ENCODE measurements at regions not wholly inside any gene's neighbourhood (a gene's known extent, or its start where the extent isn't known, plus 50 kb on each side); places are given as distances from the start of the nearest gene placed in this dataset.
"Not testable (repeated sequence)": the region's sequence is repeated elsewhere in the genome, so short reads cannot be mapped to it uniquely, and the experiment has no call there.

DNA sequence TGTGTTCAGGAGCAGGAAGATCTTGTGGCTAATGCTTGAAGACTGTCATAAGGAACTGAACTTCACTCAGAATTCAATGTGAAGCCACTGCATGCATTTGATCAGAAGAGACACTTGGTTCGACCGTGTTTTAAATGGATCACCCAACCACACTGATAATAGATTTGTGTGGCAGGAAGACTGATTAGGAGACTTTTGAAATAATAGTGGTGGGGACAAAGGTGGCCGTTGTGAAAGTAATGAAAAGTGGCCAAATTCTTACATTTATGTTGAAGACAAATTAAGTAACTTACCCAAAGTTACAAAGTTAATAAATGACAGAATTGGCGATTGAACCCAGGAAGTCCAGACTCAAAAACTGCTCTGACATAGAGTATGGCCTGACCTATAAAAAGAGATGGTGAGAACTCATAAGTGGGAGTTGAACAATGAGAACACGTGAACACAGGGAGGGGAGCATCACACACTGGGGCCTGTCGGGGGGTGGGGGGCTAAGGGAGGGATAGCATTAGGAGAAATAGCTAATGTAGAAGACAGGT lies 286.9 kb upstream of the DNAJC19 start:
- DNase-seq (ENCODE audit: low read depth in 3 of 3, low spot score in 1 of 3): no peak

- DNase-seq (ENCODE audit: low read depth in 3 of 3, low spot score in 1 of 3): no peak
These were observed 284.5 kb upstream of the DNAJC19 start for GRCh38 chr3:181274025-181274424.

GRCh38 chr3:181267312-181267711 lies 277.8 kb upstream of the DNAJC19 start:
- no peak for DNase-seq (ENCODE audit: low read depth in 3 of 3, low spot score in 1 of 3)

- DNase-seq (ENCODE audit: low read depth in 3 of 3, low spot score in 1 of 3): no peak
These were observed 276.3 kb upstream of the DNAJC19 start for GRCh38 chr3:181265750-181266333.

DNA sequence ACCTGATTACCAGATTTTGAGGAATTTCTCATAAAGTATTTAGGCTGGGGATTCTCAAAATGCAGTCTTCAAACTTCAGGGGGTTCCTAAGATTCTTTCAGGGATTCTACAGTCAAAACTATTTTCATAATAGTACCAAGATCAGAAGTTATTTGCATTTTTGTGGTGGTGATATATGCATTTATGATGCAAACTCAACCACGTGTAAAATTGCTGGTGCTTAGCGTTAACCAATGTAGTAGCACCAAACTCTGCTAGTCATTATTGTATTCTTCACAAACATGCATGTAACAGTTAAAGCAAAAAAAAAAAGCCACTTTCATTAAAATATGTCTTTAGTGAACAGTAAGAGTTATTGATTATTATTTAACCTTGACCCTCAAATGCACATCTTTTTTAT lies 274.9 kb upstream of the DNAJC19 start:
- DNase-seq (ENCODE audit: low read depth in 3 of 3, low spot score in 1 of 3): no peak

DNA sequence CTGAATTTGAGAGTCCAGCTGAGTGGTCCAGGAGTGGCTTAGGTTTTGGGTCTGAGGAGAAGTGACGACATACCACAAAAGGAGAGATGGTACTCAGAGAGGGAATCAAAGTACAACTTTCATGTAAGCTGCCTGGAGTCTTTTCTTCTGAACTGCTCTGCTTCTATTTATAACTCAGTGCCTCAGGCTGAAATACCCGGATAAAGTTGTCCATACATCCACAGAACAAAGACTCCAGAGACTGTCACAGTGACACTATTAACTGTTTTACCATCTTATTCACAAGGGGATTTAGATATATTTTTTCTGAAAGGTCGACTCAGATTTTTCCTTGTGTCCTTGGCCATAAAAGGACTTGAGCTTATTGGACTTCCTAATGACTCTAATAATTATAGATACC lies 264.3 kb upstream of the DNAJC19 start:
- no peak for DNase-seq (ENCODE audit: low read depth in 3 of 3, low spot score in 1 of 3)

GRCh38 chr3:181252631-181253030 lies 263.1 kb upstream of the DNAJC19 start:
- no peak for DNase-seq (ENCODE audit: low read depth in 3 of 3, low spot score in 1 of 3)

DNA sequence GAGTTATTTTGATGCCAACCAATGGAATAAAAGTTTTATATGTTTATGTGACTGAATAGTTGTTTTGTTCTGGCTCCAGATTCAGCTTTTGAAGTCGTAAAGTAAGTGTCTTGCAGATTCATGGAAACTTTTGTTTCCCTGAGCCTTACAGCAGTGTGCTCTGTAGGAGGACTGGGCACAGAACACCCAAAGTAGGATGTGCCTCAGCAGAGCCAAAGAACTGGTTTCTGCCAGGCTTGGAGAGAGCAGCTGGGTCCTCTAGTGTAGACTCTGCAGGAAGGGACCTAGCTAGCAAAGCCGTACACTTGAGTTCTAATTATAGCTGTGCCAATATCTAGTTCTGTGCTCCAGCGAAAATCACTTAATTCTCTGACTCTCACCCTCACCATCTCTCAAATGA lies 261.2 kb upstream of the DNAJC19 start:
- no peak for DNase-seq (ENCODE audit: low read depth in 3 of 3, low spot score in 1 of 3)

DNA sequence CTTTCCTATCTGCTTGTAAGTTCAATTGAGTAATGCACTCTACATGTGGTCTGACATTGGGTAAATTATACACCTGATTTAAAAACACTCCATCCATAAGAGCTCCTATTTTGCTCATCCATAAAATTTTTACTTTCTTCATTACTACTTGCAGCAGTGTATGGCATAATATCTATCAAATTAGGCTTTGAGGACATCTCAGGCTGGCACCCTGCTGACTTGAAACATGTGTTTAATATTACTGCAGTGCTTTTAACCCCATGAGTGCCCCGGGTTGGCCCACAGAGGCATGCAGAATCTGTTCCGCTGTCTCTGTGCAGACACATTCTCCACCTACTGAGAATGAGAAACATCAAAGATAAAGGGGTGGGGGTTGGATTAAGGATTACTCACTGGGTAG lies 249.9 kb upstream of the DNAJC19 start:
- no peak for DNase-seq (ENCODE audit: low read depth in 3 of 3, low spot score in 1 of 3)

DNA sequence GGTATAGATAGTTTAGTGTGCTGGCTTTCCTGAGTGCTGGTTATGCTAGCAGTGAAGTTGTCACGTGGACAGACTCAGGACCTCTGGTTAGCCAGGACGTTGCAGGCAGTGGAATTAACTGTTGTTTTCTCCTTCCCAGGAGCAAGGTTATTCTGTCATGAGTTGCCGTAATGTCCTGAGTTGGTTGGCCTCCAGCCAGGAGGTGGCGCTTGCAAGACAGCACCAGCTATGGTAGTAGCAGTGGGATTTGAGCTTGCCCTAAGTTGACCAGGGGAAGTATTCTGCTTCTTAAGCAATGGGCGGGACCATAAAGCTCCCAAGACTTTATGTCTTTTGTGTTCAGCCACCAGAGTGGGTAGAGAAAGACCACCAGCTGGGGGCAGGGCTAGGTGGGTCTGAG lies 240.7 kb upstream of the DNAJC19 start:
- no peak for DNase-seq (ENCODE audit: low read depth in 3 of 3, low spot score in 1 of 3)

- DNase-seq (ENCODE audit: low read depth in 3 of 3, low spot score in 1 of 3): no peak
These were observed 223.8 kb upstream of the DNAJC19 start for GRCh38 chr3:181213347-181213746.

- no peak for DNase-seq (ENCODE audit: low read depth in 3 of 3, low spot score in 1 of 3)
These were observed 222.7 kb upstream of the DNAJC19 start for GRCh38 chr3:181212271-181212670.

- DNase-seq (ENCODE audit: low read depth in 3 of 3, low spot score in 1 of 3): no peak
These were observed 220.7 kb upstream of the DNAJC19 start for GRCh38 chr3:181210275-181210674.

GRCh38 chr3:181189556-181189955 lies 200.0 kb upstream of the DNAJC19 start:
- DNase-seq (ENCODE audit: low read depth in 3 of 3, low spot score in 1 of 3): no peak

- DNase-seq (ENCODE audit: low read depth in 3 of 3, low spot score in 1 of 3): no peak
These were observed 194.2 kb upstream of the DNAJC19 start for GRCh38 chr3:181183764-181184163.

DNA sequence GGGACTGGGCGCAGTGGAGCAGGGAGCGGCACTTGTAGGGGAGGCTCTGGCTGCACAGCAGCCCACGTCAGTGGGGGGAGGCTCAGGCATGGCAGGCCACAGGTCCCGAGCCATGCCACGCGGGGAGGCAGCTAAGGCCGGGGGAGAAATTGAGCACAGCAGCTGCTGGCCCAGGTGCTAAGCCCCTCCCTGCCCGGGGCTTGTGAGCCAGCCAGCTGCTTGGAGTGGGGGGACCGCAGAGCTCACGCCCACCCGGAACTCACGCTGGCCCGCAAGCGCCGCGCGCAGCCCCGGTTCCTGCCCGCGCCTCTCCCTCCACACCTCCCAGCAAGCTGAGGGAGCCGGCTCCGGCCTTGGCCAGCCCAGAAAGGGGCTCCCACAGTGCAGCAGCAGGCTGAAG lies 193.5 kb upstream of the DNAJC19 start:
- not testable (repeated sequence) for DNase-seq (ENCODE audit: low read depth in 3 of 3, low spot score in 1 of 3)

DNA sequence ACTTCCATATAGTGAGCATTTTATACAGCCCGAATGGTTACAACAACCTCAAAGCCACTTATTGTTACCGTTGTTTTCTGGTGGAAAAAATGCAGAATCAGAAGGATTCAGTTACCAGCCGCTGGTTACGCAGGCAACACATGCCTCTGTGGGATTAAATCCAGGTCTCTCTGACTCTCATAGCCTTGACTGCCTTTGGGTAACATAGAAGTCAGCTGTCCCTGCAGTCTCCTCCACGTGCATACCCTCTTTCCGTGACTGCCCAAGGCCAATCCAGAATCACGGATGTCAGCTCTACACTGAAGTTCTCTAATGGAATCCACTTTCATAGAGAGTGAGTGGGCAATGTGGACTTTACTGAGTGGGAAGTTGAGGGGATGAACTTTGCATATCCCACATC lies 189.5 kb upstream of the DNAJC19 start:
- DNase-seq (ENCODE audit: low read depth in 3 of 3, low spot score in 1 of 3): no peak

- DNase-seq (ENCODE audit: low read depth in 3 of 3, low spot score in 1 of 3): peak in 1 of 3 donors; percentile 5
These were observed 187.1 kb upstream of the DNAJC19 start for GRCh38 chr3:181176601-181177000.

GRCh38 chr3:181174676-181175233 lies 185.2 kb upstream of the DNAJC19 start:
- no peak for DNase-seq (ENCODE audit: low read depth in 3 of 3, low spot score in 1 of 3)

- DNase-seq (ENCODE audit: low read depth in 3 of 3, low spot score in 1 of 3): no peak
These were observed 184.5 kb upstream of the DNAJC19 start for GRCh38 chr3:181174022-181174421.

DNA sequence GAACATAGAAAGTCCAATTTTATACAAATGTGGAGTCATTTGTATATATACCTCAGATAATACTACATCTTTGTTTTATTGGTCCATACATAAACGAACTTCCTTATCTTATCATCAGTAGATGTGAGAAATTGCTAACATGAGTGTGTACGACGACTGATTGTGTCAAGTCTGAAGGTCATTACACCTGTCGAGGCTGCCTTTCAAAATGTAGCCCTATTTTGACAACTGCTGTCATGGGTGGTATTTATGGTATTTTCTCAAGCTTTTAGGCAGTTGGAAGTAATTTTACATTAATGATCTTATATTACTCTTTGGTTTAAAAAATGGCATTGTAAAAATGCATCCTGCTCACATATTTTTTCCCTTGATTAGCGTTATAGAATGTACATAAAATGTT lies 183.7 kb upstream of the DNAJC19 start:
- DNase-seq (ENCODE audit: low read depth in 3 of 3, low spot score in 1 of 3): no peak

GRCh38 chr3:181134873-181135272 lies 145.3 kb upstream of the DNAJC19 start:
- no peak for DNase-seq (ENCODE audit: low read depth in 3 of 3, low spot score in 1 of 3)

DNA sequence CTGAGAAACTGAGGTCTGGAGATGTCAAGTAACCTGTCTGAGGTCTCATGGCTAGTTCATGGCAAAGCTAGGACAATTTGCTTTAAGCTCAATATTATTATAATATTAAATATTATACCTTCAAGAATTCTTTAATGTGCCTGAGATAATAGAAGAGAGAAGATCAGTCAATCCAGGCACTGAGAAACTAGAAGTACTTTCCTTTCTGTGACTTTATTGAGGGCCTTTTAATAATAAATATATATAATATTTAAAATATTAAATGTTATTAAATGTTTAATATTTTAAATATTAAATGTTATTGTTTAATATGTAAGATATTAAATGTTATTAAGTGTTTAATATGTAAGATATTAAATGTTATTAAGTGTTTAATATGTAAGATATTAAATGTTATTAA lies 144.3 kb upstream of the DNAJC19 start:
- DNase-seq (ENCODE audit: low read depth in 3 of 3, low spot score in 1 of 3): no peak
